ENCODE measurements at regions not wholly inside any gene's neighbourhood (a gene's known extent, or its start where the extent isn't known, plus 50 kb on each side); places are given as distances from the start of the nearest gene placed in this dataset.

GRCh38 chr2:15808204-15808910, 132.0 kb upstream of the MYCN start:
- H3K4me3 ChIP-seq (ENCODE audit: extremely low read depth in 1 of 4, insufficient read depth in 2 of 4, low read depth in 3 of 4, low read length in 4 of 4), result no peak overlapping the region
- FAIRE-seq, result no peak
- no peak overlapping the region for H4K8ac ChIP-seq (ENCODE audit: extremely low read depth, insufficient read depth, low read length)
- peak overlapping the region; percentile 61; the same call in 1 of the 2 replicates for H2BK5ac ChIP-seq (ENCODE audit: low read depth, low read length)
- H4K5ac ChIP-seq (ENCODE audit: insufficient read length, low read depth, low read length), result no peak overlapping the region
- H3K18ac ChIP-seq (ENCODE audit: extremely low read depth, low read length), result 0 out of 2 replicates have a peak overlapping the region, but pooled peaks have one; percentile 9
- H3K4me1 ChIP-seq (replicated peaks in 1 of 4; ENCODE audit: control insufficient read depth in 3 of 4, insufficient read depth in 4 of 4, low read length in 3 of 4), result peaks cover 0 to 29% (median 10%) of the 10 kb centered on the region in 4 experiments; a peak in 6 of 7 replicates
- H3K79me1 ChIP-seq (ENCODE audit: low read depth, low read length), result no peaks in the 10 kb centered on the region
- H2BK120ac ChIP-seq (replicated peaks; ENCODE audit: low read depth, low read length), result no peak overlapping the region
- no peak overlapping the region for H3K4ac ChIP-seq (replicated peaks; ENCODE audit: insufficient read length, low read depth, low read length)
- no peak for DNase-seq (ENCODE audit: low read depth in 1 of 2, low spot score in 2 of 2)
- CTCF ChIA-PET (ENCODE audit: partially characterized antibody), result interaction anchor here (0.7 to 4.2 kb wide), 13 partner anchors 9 to 700 kb away, joined by 3 to 47 read pairs (median 4); no protein-coding TSS in a partner anchor
- POLR2A ChIA-PET (ENCODE audit: partially characterized antibody), result no interaction called here
- no peak overlapping the region for H3K23ac ChIP-seq (ENCODE audit: insufficient read length)
- no peaks in the 10 kb centered on the region for H3K23me2 ChIP-seq (ENCODE audit: low read depth, low read length)
- peak overlapping the region; percentile 87; the same call in 1 of the 2 replicates for H2BK12ac ChIP-seq (ENCODE audit: low read depth, low read length)
- H2BK20ac ChIP-seq (ENCODE audit: low read length), result peak overlapping the region; percentile 80; the same call in 1 of the 2 replicates
- no peak overlapping the region for H3K9ac ChIP-seq (replicated peaks in 1 of 4; ENCODE audit: extremely low read depth in 1 of 4, low read depth in 3 of 4, low read length in 3 of 4)
- no peak overlapping the region for H3K4me2 ChIP-seq (ENCODE audit: insufficient read depth in 1 of 2, low read depth in 2 of 2, low read length in 2 of 2)
- no peaks in the 10 kb centered on the region for H3K79me2 ChIP-seq (ENCODE audit: control insufficient read depth in 1 of 2, insufficient read depth in 2 of 2, low read length in 2 of 2)
- no peak overlapping the region for H2BK15ac ChIP-seq (ENCODE audit: low read length)
- H2AFZ ChIP-seq (ENCODE audit: low read length), result 0 out of 2 replicates have a peak overlapping the region, but pooled peaks have one; percentile 58
- no peaks in the 10 kb centered on the region for H4K20me1 ChIP-seq (replicated peaks in 1 of 2; ENCODE audit: control insufficient read depth in 1 of 2, insufficient read depth in 2 of 2, low read length in 2 of 2)
- H3K56ac ChIP-seq (replicated peaks; ENCODE audit: insufficient read length, low read depth, low read length), result no peak overlapping the region
- H2AK5ac ChIP-seq (ENCODE audit: low read depth, low read length), result no peak overlapping the region; the same call in 1 of the 2 replicates
- H4K91ac ChIP-seq (replicated peaks; ENCODE audit: insufficient read length, low read length), result no peak overlapping the region
- 78% methylated on average over 28 of the region's 28 CpGs; no CpG with 5 or more reads in 1 of the 2 experiments for WGBS, 2 experiments (ENCODE audit: extremely low coverage in 1 of 2, insufficient coverage in 1 of 2, insufficient read length in 1 of 2, insufficient replicate concordance in 2 of 2, low coverage in 1 of 2, low lambda C conversion rate in 2 of 2, missing lambda C conversion rate in 1 of 2)
- H3K9me3 ChIP-seq (ENCODE audit: insufficient read depth in 2 of 2, low read depth in 1 of 2, low read length in 1 of 2), result no peaks in the 10 kb centered on the region
- no peaks in the 10 kb centered on the region for H3K36me3 ChIP-seq (ENCODE audit: control insufficient read depth in 2 of 4, insufficient read depth in 4 of 4, low read length in 3 of 4)
- no peak overlapping the region for H3K14ac ChIP-seq (ENCODE audit: insufficient read length)
- H3K27me3 ChIP-seq (replicated peaks in 1 of 4; ENCODE audit: control insufficient read depth in 3 of 4, extremely low read depth in 1 of 4, insufficient read depth in 3 of 4, low read length in 3 of 4), result no peaks in the 10 kb centered on the region
- no peak overlapping the region for H3K27ac ChIP-seq (ENCODE audit: low read depth, low read length)
- TF ChIP-seq TEAD4 (IDR thresholded peaks at IDR 0.05; ENCODE audit: low read depth, low read length) (0 out of 2 replicates have a peak, but pooled peaks have one; percentile 31), TAF1 (IDR thresholded peaks at IDR 0.05; ENCODE audit: low read depth, low read length) (no peak), BCL11A (IDR thresholded peaks at IDR 0.05; ENCODE audit: low read depth in 2 of 2, low read length in 2 of 2) (no peak), CTBP2 (IDR thresholded peaks at IDR 0.05; ENCODE audit: borderline replicate concordance, insufficient read depth, insufficient read length, low read length) (no peak), CREB1 (IDR thresholded peaks at IDR 0.05) (no peak), HDAC2 (IDR thresholded peaks at IDR 0.05; ENCODE audit: borderline replicate concordance in 1 of 2, low read depth in 2 of 2, low read length in 2 of 2) (no peak), E2F6 (IDR thresholded peaks at IDR 0.05) (peak; percentile 88), BACH1 (IDR thresholded peaks at IDR 0.05; ENCODE audit: low read length) (no peak), CTCF (IDR thresholded peaks at IDR 0.05; ENCODE audit: control extremely low read depth in 1 of 3, insufficient read depth in 1 of 3, low read depth in 1 of 3, low read length in 3 of 3) (peak; percentile 8 to 38 (median 24); a peak in 3 of 4 replicates)
